ENCODE measurements at regions not wholly inside any gene's neighbourhood (a gene's known extent, or its start where the extent isn't known, plus 50 kb on each side); places are given as distances from the start of the nearest gene placed in this dataset.
"Not testable (repeated sequence)": the region's sequence is repeated elsewhere in the genome, so short reads cannot be mapped to it uniquely, and the experiment has no call there.

DNA sequence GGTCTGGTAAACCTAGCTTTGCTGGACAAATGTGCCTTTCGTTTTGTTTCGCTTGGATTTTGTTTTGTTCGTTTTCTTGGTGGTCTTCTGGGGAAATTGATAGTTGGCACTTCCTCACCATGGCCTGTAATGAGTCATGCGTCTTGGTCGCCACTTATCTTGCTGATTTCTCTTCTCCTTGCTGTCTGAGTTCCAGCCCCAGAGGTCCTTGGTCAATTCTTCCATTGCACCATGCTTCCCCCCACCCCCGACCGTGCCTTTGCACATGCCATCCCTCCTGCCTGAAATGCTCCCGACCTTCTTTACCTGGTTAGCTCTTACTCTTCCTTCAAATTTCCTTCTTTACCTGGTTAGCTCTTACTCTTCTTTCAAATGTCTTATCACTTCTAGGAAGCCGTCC, 168.7 kb upstream of the MSX2 start:
- DNase-seq (ENCODE audit: low read depth) = no peak

- no peak for DNase-seq (ENCODE audit: low read depth)
These were observed 167.6 kb upstream of the MSX2 start for GRCh38 chr5:174556756-174557155.

DNA sequence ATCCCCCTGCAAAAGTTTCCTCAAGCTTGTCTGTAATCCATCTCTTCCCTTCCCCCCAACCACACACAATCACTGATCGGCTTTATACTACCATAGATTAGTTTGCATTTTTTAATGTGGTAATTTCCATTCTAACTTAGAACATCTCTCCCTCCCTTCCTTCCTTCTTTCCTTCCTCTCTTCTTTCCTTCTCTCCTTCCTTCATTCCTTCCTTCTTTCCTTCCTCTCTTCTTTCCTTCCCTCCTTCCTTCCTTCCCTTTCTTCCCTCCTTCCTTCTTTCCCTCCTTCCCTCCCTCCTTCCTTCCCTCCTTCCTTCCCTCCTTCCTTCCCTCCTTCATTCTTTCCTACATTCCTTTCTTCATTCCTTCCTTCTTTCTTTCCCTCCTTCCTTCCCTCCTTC, 166.2 kb upstream of the MSX2 start:
- no peak for DNase-seq (ENCODE audit: low read depth)

DNA sequence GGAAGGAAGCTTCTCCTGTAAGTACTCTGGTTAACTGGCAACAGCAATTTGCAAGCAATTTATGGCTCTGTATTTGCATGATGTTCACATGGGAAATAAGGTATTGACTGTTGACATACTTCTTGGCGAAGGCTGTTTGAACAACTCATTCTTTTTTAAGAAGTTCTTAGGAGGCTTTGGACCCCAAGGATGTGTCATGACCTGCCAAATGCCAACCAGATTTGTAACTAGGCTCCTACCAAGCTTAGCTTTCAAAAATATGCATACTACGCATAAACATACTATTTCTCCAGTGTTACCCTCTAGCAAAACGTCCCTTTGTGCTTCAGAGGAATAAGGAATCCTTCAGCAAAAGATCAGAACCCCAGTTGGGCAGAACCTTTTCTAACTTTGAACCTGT, 165.2 kb upstream of the MSX2 start:
- DNase-seq (ENCODE audit: low read depth) = no peak

DNA sequence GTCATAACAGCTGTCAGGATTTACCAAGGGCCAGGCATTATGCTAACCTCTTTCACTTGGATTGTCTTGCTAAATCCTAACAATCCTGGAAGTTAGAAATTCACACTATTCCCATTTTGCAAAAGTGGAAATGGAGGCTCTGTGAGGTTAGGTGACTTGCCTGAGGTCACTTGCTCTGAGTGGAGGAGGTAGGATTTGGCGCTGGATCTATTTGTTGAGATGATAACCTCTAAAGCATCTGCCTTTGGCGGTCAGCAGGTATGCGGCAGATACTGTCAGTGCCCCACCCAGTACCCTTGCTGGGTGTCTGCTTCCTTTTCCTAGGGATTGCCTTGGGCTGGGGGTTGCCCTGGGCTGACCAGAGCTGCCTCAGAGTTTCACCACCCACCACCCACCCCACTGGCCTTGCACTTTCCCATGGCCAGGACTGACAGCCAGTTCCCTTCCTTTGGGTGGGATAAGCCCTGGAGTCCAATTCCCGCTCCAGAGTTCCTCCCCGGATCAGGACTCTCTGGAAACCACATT, 164.8 kb upstream of the MSX2 start:
- no peak for DNase-seq (ENCODE audit: low read depth)

DNA sequence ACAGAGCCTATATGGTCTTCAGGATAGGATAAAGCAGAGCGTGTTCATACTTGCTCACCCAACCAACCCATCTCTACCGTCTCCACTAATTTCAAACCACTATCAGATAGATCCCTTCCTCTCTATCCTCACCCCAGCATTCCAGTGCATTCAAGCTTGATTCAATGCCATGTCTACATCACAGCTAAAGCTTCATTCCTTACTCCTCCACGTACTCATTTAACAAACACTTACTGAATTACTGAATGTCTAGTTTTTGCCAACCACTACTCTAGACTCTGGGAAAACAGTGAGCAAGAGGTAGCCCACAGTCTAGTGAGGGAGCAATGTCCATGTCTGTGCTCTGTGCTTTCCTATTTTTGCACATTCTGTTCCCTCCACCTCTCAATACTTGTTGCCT, 163.5 kb upstream of the MSX2 start:
- DNase-seq (ENCODE audit: low read depth) = no peak

- not testable (repeated sequence) for DNase-seq (ENCODE audit: low read depth)
These were observed 161.3 kb upstream of the MSX2 start for GRCh38 chr5:174563040-174563439.

- DNase-seq (ENCODE audit: low read depth) = no peak
These were observed 160.5 kb upstream of the MSX2 start for GRCh38 chr5:174563899-174564298.

DNA sequence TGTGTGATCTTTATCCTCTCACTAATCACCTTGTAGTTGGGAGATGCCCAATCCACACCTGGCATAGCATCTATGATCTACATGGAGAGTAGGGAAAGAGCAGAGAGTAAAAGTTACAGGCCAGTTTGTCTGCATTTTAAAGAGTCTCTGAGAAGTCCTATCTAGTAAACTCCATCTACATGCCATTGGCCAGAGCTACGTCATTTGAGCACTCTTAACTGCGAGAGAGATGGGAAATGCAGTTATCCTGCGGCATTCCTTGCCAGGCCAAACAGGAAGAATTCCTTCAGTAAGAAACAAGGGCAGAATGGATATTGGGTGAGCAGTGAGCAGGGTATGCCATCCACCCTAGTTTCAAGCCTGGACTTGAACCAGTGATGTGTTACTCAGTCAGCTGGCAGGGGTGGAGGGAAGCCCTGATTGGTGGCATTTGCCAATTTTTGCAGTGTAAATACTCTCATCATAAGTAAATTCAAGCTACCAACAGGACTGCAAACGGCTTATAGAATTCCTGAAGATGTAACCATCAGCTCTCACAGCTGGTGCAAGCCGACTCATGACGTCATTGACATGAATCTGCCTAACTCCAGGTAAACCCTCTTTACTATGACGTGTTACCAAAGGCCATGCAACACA, 156.8 kb upstream of the MSX2 start:
- no peak for DNase-seq (ENCODE audit: low read depth)

DNA sequence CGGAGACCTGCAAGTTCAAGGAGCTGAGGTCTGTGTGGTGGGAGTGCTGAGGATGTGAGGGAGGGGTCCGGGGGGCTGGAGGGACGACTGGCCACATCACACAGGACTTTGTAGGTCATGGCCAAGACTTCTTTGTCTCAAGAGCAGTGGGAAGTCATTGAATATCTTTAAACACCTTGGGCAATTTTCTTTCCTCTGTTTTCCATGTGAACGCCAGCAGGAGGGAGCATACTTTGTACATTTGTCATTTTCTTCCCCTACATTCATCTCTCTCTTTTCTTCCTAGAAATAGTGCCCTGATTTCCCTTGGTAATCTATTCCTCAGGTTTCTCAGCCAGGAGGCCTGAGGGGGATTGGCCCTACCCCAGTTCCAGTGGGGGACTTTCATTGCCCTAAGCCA, 153.7 kb upstream of the MSX2 start:
- no peak for DNase-seq (ENCODE audit: low read depth)

DNA sequence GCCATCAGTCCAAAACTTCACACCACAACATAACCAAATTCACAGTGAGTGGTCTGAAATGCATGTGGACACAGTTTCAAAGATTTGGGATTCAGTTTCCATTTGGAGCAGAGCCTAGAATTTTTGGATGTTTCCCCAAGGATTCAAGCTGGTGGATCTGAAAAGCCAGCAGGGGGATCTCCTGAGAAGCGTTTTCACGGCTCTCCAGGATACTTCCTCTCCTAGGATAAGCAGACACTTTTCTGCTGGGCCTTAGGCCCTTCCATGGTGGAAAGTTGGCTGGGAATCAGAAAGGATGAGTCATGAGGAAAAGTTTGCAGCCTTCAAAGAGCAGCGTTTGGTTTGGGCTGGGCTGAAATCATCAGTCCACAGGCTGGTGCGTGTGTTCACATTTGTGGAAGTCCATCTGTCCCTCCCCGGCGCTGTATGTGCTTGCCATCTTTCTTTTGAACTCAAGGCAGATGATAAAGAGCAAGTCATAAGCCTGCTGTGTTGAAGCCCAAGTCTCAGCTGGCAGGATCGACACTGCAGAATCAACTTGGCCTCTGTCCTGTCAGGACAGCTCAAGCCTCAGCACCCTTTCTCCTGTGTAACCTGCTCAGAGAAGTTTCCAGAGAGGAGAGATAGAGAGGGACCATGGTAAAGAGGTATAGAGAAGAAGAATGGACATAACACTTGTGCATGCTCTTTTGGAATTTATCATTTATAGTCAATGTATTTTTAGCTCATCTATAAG, 152.6 kb upstream of the MSX2 start:
- DNase-seq (ENCODE audit: low read depth) = no peak

- no peak for DNase-seq (ENCODE audit: low read depth)
These were observed 151.8 kb upstream of the MSX2 start for GRCh38 chr5:174572591-174572990.

- DNase-seq (ENCODE audit: low read depth) = no peak
These were observed 151.0 kb upstream of the MSX2 start for GRCh38 chr5:174573221-174573994.

- DNase-seq (ENCODE audit: low read depth) = no peak
These were observed 149.3 kb upstream of the MSX2 start for GRCh38 chr5:174575043-174575442.

GRCh38 chr5:174576042-174576441, 148.3 kb upstream of the MSX2 start:
- DNase-seq (ENCODE audit: low read depth) = no peak

GRCh38 chr5:174581479-174581878, 142.9 kb upstream of the MSX2 start:
- no peak for DNase-seq (ENCODE audit: low read depth)

DNA sequence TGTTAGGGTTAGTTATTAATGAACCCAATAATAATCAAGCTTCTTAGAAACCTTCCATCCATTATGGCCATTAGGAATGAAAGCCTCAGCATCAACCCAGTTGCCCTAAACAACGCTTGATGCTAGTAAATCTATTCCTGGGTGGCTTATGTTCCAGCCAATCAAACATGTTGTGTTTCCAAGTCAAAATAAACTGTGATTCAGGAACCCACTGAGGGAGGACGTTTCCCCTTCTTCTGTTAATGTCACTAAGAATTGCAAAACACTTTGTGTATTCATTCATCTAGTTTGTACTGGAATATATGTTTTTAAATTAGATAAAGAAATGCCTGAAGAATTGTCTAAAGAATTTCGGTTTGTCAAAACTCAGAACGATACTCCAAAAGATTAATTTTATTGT, 142.5 kb upstream of the MSX2 start:
- DNase-seq (ENCODE audit: low read depth) = no peak

DNA sequence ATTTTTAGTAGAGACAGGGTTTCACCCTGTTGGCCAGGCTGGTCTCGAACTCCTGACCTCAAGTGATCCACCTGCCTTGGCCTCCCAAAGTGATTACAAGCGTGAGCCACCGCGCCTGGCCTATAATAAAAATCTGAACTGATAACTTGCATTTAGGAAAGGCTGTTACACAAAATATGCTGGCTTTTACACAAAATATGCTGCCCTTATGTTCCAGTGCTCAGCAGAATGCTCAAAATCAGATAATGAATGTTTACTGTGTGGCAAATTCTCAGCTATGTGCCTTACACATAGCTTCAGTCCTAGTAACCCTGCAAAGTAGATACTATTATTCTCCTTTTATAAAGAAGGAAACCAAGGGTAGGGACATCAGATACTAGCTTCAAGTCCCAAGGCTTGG, 141.3 kb upstream of the MSX2 start:
- no peak for DNase-seq (ENCODE audit: low read depth)

GRCh38 chr5:174585472-174585871, 138.9 kb upstream of the MSX2 start:
- DNase-seq (ENCODE audit: low read depth) = no peak

DNA sequence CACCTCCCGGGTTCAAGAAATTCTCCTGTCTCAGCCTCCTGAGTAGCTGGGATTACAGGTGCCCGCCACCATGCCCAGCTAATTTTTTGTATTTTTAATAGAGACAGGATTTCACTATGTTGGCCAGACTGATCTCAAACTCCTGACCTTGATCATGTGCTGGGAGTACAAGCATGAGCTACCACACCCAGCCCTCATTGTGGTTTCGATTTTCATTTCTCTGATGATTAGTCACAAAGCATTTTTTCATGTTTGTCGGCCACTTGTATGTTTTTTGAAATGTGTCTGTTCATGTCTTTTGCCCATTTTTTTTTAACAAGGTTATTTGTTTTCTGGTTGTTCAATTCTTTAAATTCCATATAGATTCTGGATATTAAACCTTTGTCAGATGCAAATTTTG, 138.2 kb upstream of the MSX2 start:
- DNase-seq (ENCODE audit: low read depth) = not testable (repeated sequence)

DNA sequence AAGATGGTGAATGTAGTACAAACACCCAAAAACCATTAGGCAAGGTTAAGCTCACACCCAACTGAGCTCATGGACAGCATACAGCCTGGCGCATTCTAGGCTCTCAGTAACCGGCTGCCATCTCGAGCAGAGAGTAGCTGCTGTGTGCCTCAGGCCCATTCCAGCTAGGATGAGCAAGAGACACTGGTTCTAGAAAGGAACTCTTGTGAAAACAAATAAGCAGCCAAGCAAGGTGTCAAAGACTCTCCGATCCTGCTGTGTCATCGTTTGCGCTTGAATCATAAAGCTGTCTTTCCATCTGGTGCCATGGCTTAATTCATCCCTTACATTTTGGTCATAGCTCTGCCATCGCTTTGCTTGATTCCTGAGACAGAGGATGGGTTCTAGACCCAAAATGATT, 135.4 kb upstream of the MSX2 start:
- no peak for DNase-seq (ENCODE audit: low read depth)

DNA sequence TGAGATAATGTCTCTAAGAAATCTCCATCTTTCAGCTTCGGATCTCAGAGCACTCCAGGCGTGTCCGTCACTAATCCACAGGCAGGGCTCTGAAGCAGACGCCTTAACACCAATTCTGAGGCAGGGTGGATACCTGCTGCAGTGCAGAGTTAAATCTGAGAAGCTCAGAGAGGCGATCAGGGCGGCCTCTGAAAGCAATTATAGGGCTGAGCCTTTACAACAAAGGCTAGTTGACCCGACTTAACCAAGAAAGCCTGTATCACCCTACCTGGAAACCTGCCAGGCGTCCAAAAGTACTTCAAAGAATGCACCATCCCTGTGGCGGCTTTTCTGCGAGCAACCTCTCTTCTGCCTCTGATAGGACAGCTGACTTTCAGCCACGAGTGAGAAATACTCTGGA, 134.8 kb upstream of the MSX2 start:
- DNase-seq (ENCODE audit: low read depth) = no peak

DNA sequence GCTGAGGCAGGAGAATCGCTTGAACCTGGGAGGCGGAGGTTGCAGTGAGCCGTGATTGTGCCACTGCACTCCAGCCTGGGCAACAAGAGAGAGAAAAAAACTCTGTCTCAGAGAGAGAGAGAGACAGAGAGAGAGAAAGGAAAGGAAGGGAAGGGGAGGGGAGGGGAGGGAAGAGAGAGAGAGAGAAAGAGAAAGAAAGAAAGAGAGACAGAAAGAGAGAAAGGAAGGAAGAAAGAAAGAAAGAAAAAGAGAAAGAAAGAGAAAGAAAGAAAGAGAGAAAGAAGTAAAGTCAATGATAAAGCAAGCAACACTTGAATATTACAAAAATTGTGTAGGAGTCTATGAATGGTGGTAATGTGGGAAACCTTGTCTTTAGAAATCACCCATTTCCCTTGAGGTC, 133.6 kb upstream of the MSX2 start:
- no peak for DNase-seq (ENCODE audit: low read depth)

All from T-helper 22 cell (primary cell).